Keratinocyte (primary cell): ENCODE measurements at regions not wholly inside any gene's neighbourhood (a gene's known extent, or its start where the extent isn't known, plus 50 kb on each side); places are given as distances from the start of the nearest gene placed in this dataset.
"Not testable (repeated sequence)": the region's sequence is repeated elsewhere in the genome, so short reads cannot be mapped to it uniquely, and the experiment has no call there.

Source experiments
- EZH2 ChIP-seq: IDR thresholded peaks from one replicate; pipeline ENCODE4 v1.6.1; 2012; ENCODE audit warnings: inconsistent platforms, mild to moderate bottlenecking, low read length, moderate library complexity
- TF ChIP-seq, protein P1 (sequence below), 3 experiments: IDR thresholded peaks in 1 of 3; conservative IDR thresholded peaks in 1 of 3; optimal IDR thresholded peaks in 1 of 3; 2 replicates in 2 of 3; 3 replicates in 1 of 3; pipeline versions ENCODE3 to v1.5.1; 2011; ENCODE audit warnings: low read length in 3 of 3, mild to moderate bottlenecking in 3 of 3, moderate library complexity in 2 of 3, control low read depth in 1 of 3, inconsistent platforms in 1 of 3; ENCODE audit not compliant: insufficient read depth in 2 of 3; ENCODE audit errors: extremely low read depth in 1 of 3

DNA sequence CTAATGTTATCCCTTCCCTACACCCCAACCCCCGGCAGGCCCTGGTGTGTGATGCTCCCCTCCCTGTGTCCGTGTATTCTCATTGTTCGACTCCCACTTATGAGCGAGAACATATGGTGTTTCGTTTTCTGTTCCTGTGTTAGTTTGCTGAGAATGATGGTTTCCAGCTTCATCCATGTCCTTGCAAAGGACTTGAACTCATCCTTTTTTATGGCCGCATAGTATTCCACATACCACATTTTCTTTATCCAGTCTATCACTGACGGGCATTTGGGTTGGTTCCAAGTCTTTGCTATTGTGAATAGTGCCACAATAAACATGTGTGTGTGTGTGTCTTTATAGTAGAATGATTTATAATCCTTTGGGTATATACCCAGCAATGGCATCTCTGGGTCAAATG is 102.8 kb downstream of the POLR2M start:
- TF ChIP-seq, protein P1, sequence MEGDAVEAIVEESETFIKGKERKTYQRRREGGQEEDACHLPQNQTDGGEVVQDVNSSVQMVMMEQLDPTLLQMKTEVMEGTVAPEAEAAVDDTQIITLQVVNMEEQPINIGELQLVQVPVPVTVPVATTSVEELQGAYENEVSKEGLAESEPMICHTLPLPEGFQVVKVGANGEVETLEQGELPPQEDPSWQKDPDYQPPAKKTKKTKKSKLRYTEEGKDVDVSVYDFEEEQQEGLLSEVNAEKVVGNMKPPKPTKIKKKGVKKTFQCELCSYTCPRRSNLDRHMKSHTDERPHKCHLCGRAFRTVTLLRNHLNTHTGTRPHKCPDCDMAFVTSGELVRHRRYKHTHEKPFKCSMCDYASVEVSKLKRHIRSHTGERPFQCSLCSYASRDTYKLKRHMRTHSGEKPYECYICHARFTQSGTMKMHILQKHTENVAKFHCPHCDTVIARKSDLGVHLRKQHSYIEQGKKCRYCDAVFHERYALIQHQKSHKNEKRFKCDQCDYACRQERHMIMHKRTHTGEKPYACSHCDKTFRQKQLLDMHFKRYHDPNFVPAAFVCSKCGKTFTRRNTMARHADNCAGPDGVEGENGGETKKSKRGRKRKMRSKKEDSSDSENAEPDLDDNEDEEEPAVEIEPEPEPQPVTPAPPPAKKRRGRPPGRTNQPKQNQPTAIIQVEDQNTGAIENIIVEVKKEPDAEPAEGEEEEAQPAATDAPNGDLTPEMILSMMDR (optimal IDR thresholded peaks at IDR 0.05 in 1 of 3, IDR thresholded peaks at IDR 0.05 in 1 of 3, conservative IDR thresholded peaks at IDR 0.05 in 1 of 3; ENCODE audit: extremely low read depth in 1 of 3, insufficient read depth in 2 of 3, low read length in 3 of 3) = not testable (repeated sequence)
- not testable (repeated sequence) for TF ChIP-seq EZH2
